ENCODE measurements at regions not wholly inside any gene's neighbourhood (a gene's known extent, or its start where the extent isn't known, plus 50 kb on each side); places are given as distances from the start of the nearest gene placed in this dataset.
A peak's percentile ranks its signal among the peaks of the same experiment; 100 is the strongest.

DNA sequence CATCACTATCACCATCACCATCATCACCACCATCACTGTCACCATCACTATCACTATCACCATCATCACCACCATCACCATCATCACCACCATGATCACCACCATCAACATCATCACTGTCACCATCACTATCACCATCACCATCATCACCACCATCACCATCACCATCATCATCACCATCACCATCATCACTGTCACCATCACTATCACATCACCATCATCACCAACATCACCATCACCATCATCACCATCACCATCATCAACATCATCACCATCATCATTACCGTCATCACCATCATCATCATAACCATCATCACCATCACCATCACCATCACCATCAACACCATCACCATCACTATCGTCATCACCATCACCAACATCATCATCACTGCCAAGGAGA is 273.8 kb downstream of the FOXL1 start:
- no peak overlapping the region for H3K9ac ChIP-seq (ENCODE audit: low read length)
- peaks cover 7% of the 10 kb centered on the region for H3K9me3 ChIP-seq (ENCODE audit: insufficient read depth, low read depth, low read length)
- H4K20me1 ChIP-seq (ENCODE audit: insufficient read depth, low read length): no peaks in the 10 kb centered on the region
- no peak overlapping the region for H2AFZ ChIP-seq (ENCODE audit: low read depth, low read length)
- H3K4me2 ChIP-seq (ENCODE audit: low read length): no peak overlapping the region
- TF ChIP-seq CTCF (IDR thresholded peaks at IDR 0.05; ENCODE audit: insufficient read depth, low read depth, low read length): no peak
- TF ChIP-seq EZH2 (IDR thresholded peaks at IDR 0.05; ENCODE audit: insufficient read depth, low read length): no peak
- no peaks in the 10 kb centered on the region for H3K36me3 ChIP-seq (ENCODE audit: insufficient read depth, low read length)
- Mint-ChIP-seq H3K36me3 (ENCODE audit: low read depth, unreplicated experiment) (no peaks in the 10 kb centered on the region), H3K9me3 (ENCODE audit: unreplicated experiment) (peaks cover 2% of the 10 kb centered on the region), H3K4me3 (ENCODE audit: unreplicated experiment) (no peak overlapping the region), H3K4me1 (ENCODE audit: low read depth, unreplicated experiment) (peaks cover 2% of the 10 kb centered on the region), H3K27ac (ENCODE audit: unreplicated experiment) (no peak overlapping the region), H3K27me3 (ENCODE audit: low read depth, unreplicated experiment) (peaks cover 32% of the 10 kb centered on the region)
- DNase-seq (ENCODE audit: low read depth) (no peak), FAIRE-seq (no peak)
- no peaks in the 10 kb centered on the region for H3K27me3 ChIP-seq (ENCODE audit: insufficient read depth, low read length)
- no peaks in the 10 kb centered on the region for H3K79me2 ChIP-seq (ENCODE audit: insufficient read depth, low read length)
- H3K4me3 ChIP-seq (ENCODE audit: insufficient read depth, low read depth, low read length): no peak overlapping the region
- H3K4me1 ChIP-seq (ENCODE audit: insufficient read depth, low read length): no peaks in the 10 kb centered on the region
- no peak overlapping the region for H3K27ac ChIP-seq (ENCODE audit: low read depth, low read length)

GRCh38 chr16:86854058-86854621 is 275.8 kb downstream of the FOXL1 start:
- Histone ChIP-seq H3K36me3 (ENCODE audit: insufficient read depth, low read length) (no peaks in the 10 kb centered on the region), H3K27ac (ENCODE audit: low read depth, low read length) (no peak overlapping the region), H3K79me2 (ENCODE audit: insufficient read depth, low read length) (no peaks in the 10 kb centered on the region), H3K4me3 (ENCODE audit: insufficient read depth, low read depth, low read length) (no peak overlapping the region), H3K9ac (ENCODE audit: low read length) (no peak overlapping the region), H3K4me2 (ENCODE audit: low read length) (no peak overlapping the region), H4K20me1 (ENCODE audit: insufficient read depth, low read length) (no peaks in the 10 kb centered on the region), H3K27me3 (ENCODE audit: insufficient read depth, low read length) (no peaks in the 10 kb centered on the region), H3K9me3 (ENCODE audit: insufficient read depth, low read depth, low read length) (peaks cover 7% of the 10 kb centered on the region), H3K4me1 (ENCODE audit: insufficient read depth, low read length) (peaks cover 5% of the 10 kb centered on the region), H2AFZ (ENCODE audit: low read depth, low read length) (no peak overlapping the region)
- TF ChIP-seq CTCF (IDR thresholded peaks at IDR 0.05; ENCODE audit: insufficient read depth, low read depth, low read length): no peak
- no peak for TF ChIP-seq EZH2 (IDR thresholded peaks at IDR 0.05; ENCODE audit: insufficient read depth, low read length)
- Mint-ChIP-seq H3K4me1 (ENCODE audit: low read depth, unreplicated experiment) (peaks cover 2% of the 10 kb centered on the region), H3K27ac (ENCODE audit: unreplicated experiment) (no peak overlapping the region), H3K36me3 (ENCODE audit: low read depth, unreplicated experiment) (peaks cover 2% of the 10 kb centered on the region), H3K9me3 (ENCODE audit: unreplicated experiment) (peaks cover 2% of the 10 kb centered on the region), H3K4me3 (ENCODE audit: unreplicated experiment) (no peak overlapping the region), H3K27me3 (ENCODE audit: low read depth, unreplicated experiment) (peaks cover 19% of the 10 kb centered on the region)
- DNase-seq (ENCODE audit: low read depth) (peak; percentile 60), FAIRE-seq (no peak)

DNA sequence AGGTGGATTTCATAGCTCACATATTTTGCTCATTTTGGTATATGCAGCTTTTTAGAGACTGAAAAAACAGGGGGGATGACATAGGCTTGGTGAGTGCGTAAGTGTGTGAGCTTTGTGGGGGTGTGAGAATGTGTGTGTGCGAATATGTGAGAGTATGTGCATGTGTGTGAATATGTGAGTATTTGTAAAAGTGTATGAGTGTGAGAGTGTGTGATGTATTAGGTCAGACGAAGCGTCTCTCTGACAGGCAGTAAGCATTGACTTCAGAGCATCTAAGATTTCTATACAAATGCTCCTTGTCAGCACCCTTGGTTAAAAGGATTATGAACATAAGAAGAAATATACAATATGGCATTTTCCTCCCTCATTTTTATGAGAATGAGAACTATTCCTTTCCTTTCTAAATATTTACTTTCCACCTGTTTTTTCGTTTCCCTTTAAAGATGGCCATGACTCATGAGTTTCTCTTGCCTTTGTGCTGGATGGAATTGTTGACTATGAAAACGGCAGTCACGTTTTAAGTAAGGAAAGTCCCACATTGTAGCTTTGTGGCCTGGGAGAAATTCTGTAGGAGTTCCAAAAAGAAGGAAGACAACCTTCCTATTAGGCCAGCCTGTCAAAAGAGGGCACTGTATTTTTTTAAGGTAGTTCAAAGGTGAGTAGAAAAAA is 276.4 kb downstream of the FOXL1 start:
- Histone ChIP-seq H3K4me1 (ENCODE audit: insufficient read depth, low read length) (peaks cover 5% of the 10 kb centered on the region), H3K27ac (ENCODE audit: low read depth, low read length) (no peak overlapping the region), H3K27me3 (ENCODE audit: insufficient read depth, low read length) (no peaks in the 10 kb centered on the region), H3K36me3 (ENCODE audit: insufficient read depth, low read length) (no peaks in the 10 kb centered on the region), H4K20me1 (ENCODE audit: insufficient read depth, low read length) (no peaks in the 10 kb centered on the region), H2AFZ (ENCODE audit: low read depth, low read length) (no peak overlapping the region), H3K79me2 (ENCODE audit: insufficient read depth, low read length) (no peaks in the 10 kb centered on the region), H3K9me3 (ENCODE audit: insufficient read depth, low read depth, low read length) (peaks cover 7% of the 10 kb centered on the region), H3K9ac (ENCODE audit: low read length) (no peak overlapping the region), H3K4me3 (ENCODE audit: insufficient read depth, low read depth, low read length) (no peak overlapping the region), H3K4me2 (ENCODE audit: low read length) (no peak overlapping the region)
- Mint-ChIP-seq H3K27me3 (ENCODE audit: low read depth, unreplicated experiment) (peaks cover 17% of the 10 kb centered on the region), H3K4me3 (ENCODE audit: unreplicated experiment) (no peak overlapping the region), H3K27ac (ENCODE audit: unreplicated experiment) (no peak overlapping the region), H3K4me1 (ENCODE audit: low read depth, unreplicated experiment) (peaks cover 2% of the 10 kb centered on the region), H3K9me3 (ENCODE audit: unreplicated experiment) (peaks cover 2% of the 10 kb centered on the region), H3K36me3 (ENCODE audit: low read depth, unreplicated experiment) (peaks cover 2% of the 10 kb centered on the region)
- TF ChIP-seq CTCF (IDR thresholded peaks at IDR 0.05; ENCODE audit: insufficient read depth, low read depth, low read length) (no peak), EZH2 (IDR thresholded peaks at IDR 0.05; ENCODE audit: insufficient read depth, low read length) (no peak)
- DNase-seq (ENCODE audit: low read depth) (peak; percentile 31), FAIRE-seq (no peak)

All from astrocyte (in vitro differentiated cells and primary cell).